ENCODE measurements at regions not wholly inside any gene's neighbourhood (a gene's known extent, or its start where the extent isn't known, plus 50 kb on each side); places are given as distances from the start of the nearest gene placed in this dataset.

GRCh38 chr17:31744511-31744951 is 114.5 kb downstream of the COPRS start (continued):
- 0 out of 2 replicates have a peak, but pooled peaks have one; percentile 23 for TF ChIP-seq ZBTB8A (tag by site-specific recombination; IDR thresholded peaks at IDR 0.05)
- TF ChIP-seq INSM2 (tag by site-specific recombination; IDR thresholded peaks at IDR 0.05), result no peak
- TF ChIP-seq ZNF148 (tag by site-specific recombination; IDR thresholded peaks at IDR 0.05; ENCODE audit: borderline replicate concordance), result no peak
- TF ChIP-seq ZNF529 (tag by site-specific recombination; IDR thresholded peaks at IDR 0.05; ENCODE audit: insufficient replicate concordance), result no peak
- no peak for TF ChIP-seq PRDM10 (tag by site-specific recombination; IDR thresholded peaks at IDR 0.05)
- TF ChIP-seq ZSCAN5A (tag by site-specific recombination; IDR thresholded peaks at IDR 0.05), result no peak
- no peak for TF ChIP-seq ZNF394 (tag by site-specific recombination; IDR thresholded peaks at IDR 0.05; ENCODE audit: borderline replicate concordance)
- TF ChIP-seq ZNF223 (tag by site-specific recombination; IDR thresholded peaks at IDR 0.05), result no peak
- TF ChIP-seq ZNF133 (tag by site-specific recombination; IDR thresholded peaks at IDR 0.05), result no peak
- TF ChIP-seq ZNF777 (tag by site-specific recombination; IDR thresholded peaks at IDR 0.05; ENCODE audit: borderline replicate concordance), result no peak
- TF ChIP-seq GFI1B (tag by site-specific recombination; IDR thresholded peaks at IDR 0.05), result peak; percentile 80
- no peak; the same call in 1 of the 2 replicates for TF ChIP-seq KLF10 (tag by site-specific recombination; IDR thresholded peaks at IDR 0.05)
- no peak for TF ChIP-seq ZNF433 (tag by site-specific recombination; IDR thresholded peaks at IDR 0.05; ENCODE audit: low read depth)
- no peak for TF ChIP-seq ZNF280C (tag by site-specific recombination; IDR thresholded peaks at IDR 0.05)
- peak; percentile 93 for TF ChIP-seq PRDM6 (tag by site-specific recombination; IDR thresholded peaks at IDR 0.05)
- TF ChIP-seq ZNF837 (tag by site-specific recombination; IDR thresholded peaks at IDR 0.05), result no peak
- TF ChIP-seq ZNF248 (tag by site-specific recombination; IDR thresholded peaks at IDR 0.05), result no peak
- TF ChIP-seq ZNF654 (tag by site-specific recombination; IDR thresholded peaks at IDR 0.05; ENCODE audit: low read depth), result no peak
- TF ChIP-seq BCL6B (tag by site-specific recombination; IDR thresholded peaks at IDR 0.05), result 0 out of 2 replicates have a peak, but pooled peaks have one; percentile 39
- TF ChIP-seq SP7 (tag by site-specific recombination; IDR thresholded peaks at IDR 0.05), result peak; percentile 25; the same call in 1 of the 2 replicates
- no peak for TF ChIP-seq ZNF792 (tag by site-specific recombination; IDR thresholded peaks at IDR 0.05)
- TF ChIP-seq ZFP3 (tag by site-specific recombination; IDR thresholded peaks at IDR 0.05; ENCODE audit: low read depth), result no peak

All from HEK293 (cell line).